Trophoblast cell (in vitro differentiated cells and primary cell): ENCODE measurements at regions not wholly inside any gene's neighbourhood (a gene's known extent, or its start where the extent isn't known, plus 50 kb on each side); places are given as distances from the start of the nearest gene placed in this dataset.

Experiments
- DNase-seq, 2 donors: peaks; one replicate each; pipeline ENCODE4 v3.0.0-alpha.2; 2016
- H2AFZ ChIP-seq: 2 replicates; pipeline ENCODE4 v1.6.1; 2013; ENCODE audit warnings: low read length, moderate library complexity, mild to moderate bottlenecking; ENCODE audit not compliant: insufficient read depth, poor library complexity
- H2AK5ac ChIP-seq: 2 replicates; pipeline ENCODE4 v1.6.1; 2013; ENCODE audit warnings: mild to moderate bottlenecking, low read length
- H2BK120ac ChIP-seq: 2 replicates; pipeline ENCODE4 v1.6.1; 2013; ENCODE audit warnings: low read length, mild to moderate bottlenecking, moderate library complexity; ENCODE audit not compliant: insufficient read depth, poor library complexity
- H2BK12ac ChIP-seq: 2 replicates; pipeline ENCODE4 v1.6.1; 2013; ENCODE audit warnings: mild to moderate bottlenecking, low read length, moderate library complexity
- H2BK5ac ChIP-seq: 2 replicates; pipeline ENCODE4 v1.6.1; 2013; ENCODE audit warnings: low read length, low read depth, moderate library complexity, mild to moderate bottlenecking; ENCODE audit not compliant: poor library complexity
- H3K14ac ChIP-seq: 2 replicates; pipeline ENCODE4 v1.6.1; 2013; ENCODE audit warnings: mild to moderate bottlenecking, low read length
- H3K18ac ChIP-seq: 2 replicates; pipeline ENCODE4 v1.6.1; 2013; ENCODE audit warnings: mild to moderate bottlenecking, low read length
- H3K23ac ChIP-seq: 2 replicates; pipeline ENCODE4 v1.6.1; 2013; ENCODE audit warnings: low read length
- H3K27ac ChIP-seq: 2 replicates; pipeline ENCODE4 v1.5.1; 2013; ENCODE audit warnings: low read depth, mild to moderate bottlenecking, inconsistent platforms, low read length, moderate library complexity
- H3K27me3 ChIP-seq: 2 replicates; pipeline ENCODE4 v1.6.1; 2013; ENCODE audit warnings: inconsistent platforms, mild to moderate bottlenecking, low read length, moderate library complexity; ENCODE audit not compliant: insufficient read depth
- H3K36me3 ChIP-seq, 2 experiments: 1 replicate in 1 of 2; 2 replicates in 1 of 2; pipeline ENCODE4 v1.6.1; 2013; ENCODE audit warnings: low read length in 2 of 2, mild to moderate bottlenecking in 2 of 2, moderate library complexity in 1 of 2; ENCODE audit not compliant: insufficient read depth in 2 of 2, control insufficient read depth in 1 of 2
- H3K4ac ChIP-seq: 2 replicates; pipeline ENCODE4 v1.6.1; 2013; ENCODE audit warnings: low read depth, mild to moderate bottlenecking, low read length, moderate library complexity
- H3K4me1 ChIP-seq, 2 experiments: 1 replicate in 1 of 2; 2 replicates in 1 of 2; pipeline ENCODE4 v1.6.1; 2013; ENCODE audit warnings: low read length in 2 of 2, mild to moderate bottlenecking in 2 of 2, moderate library complexity in 1 of 2; ENCODE audit not compliant: insufficient read depth in 2 of 2, control insufficient read depth in 1 of 2
- H3K4me2 ChIP-seq: 2 replicates; pipeline ENCODE4 v1.6.1; 2013; ENCODE audit warnings: inconsistent platforms, mild to moderate bottlenecking, low read length, moderate library complexity
- H3K4me3 ChIP-seq: 2 replicates; pipeline ENCODE4 v1.5.1; 2013; ENCODE audit warnings: mild to moderate bottlenecking, low read depth, low read length, inconsistent platforms
- H3K79me1 ChIP-seq: one replicate; pipeline ENCODE4 v1.6.1; 2013; ENCODE audit warnings: low read length
- H3K79me2 ChIP-seq: 2 replicates; pipeline ENCODE4 v1.6.1; 2013; ENCODE audit warnings: low read length, mild to moderate bottlenecking; ENCODE audit not compliant: control insufficient read depth, insufficient read depth, poor library complexity
- H3K9ac ChIP-seq: 2 replicates; pipeline ENCODE4 v1.6.1; 2013; ENCODE audit warnings: mild to moderate bottlenecking, low read length
- H3K9me3 ChIP-seq: 2 replicates; pipeline ENCODE4 v1.6.1; 2013; ENCODE audit warnings: low read depth, mild to moderate bottlenecking, control low read depth, inconsistent platforms, low read length; ENCODE audit not compliant: insufficient read depth
- H4K12ac ChIP-seq: 2 replicates; pipeline ENCODE4 v1.6.1; 2013; ENCODE audit warnings: low read depth, mild to moderate bottlenecking, low read length, moderate library complexity
- H4K8ac ChIP-seq: 2 replicates; pipeline ENCODE4 v1.6.1; 2013; ENCODE audit warnings: low read depth, mild to moderate bottlenecking, low read length, moderate library complexity
- H4K91ac ChIP-seq: one replicate; pipeline ENCODE4 v1.6.1; 2013; ENCODE audit warnings: low read depth, mild to moderate bottlenecking, low read length, moderate library complexity
- WGBS: extraction: QIAGEN DNeasy Blood & Tissue Kit; methylation state at CpG from one replicate; pipeline ENCODE4 v1.1.7; 2013; ENCODE audit warnings: missing lambda C conversion rate; ENCODE audit not compliant: insufficient read length, insufficient coverage; ENCODE audit errors: extremely low coverage; 5-methylcytosine and 5-hydroxymethylcytosine counted together

DNA sequence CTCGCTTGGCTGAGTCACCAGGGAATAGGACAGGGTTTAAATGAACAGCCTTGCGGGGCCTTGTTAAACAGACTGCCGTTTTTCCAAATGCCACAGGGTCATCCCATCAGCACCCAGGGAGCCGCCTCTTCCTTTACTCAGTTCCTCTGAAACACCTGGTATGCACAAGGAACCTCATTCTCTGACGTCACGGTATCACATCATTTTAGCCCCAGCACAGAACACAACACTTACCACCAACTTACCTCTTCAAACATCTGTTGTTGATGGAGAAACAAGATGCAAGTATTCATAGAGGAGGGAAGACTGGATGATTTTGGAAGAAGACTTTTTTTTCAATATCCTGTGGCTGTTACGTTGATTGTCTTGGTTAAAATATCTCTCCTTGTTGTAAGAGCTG is 535.3 kb upstream of the TMEM132C start:
- H3K4ac ChIP-seq = no peak overlapping the region
- no peak overlapping the region for H4K12ac ChIP-seq
- H3K79me2 ChIP-seq = no peaks in the 10 kb centered on the region
- H3K18ac ChIP-seq = no peak overlapping the region
- no peaks in the 10 kb centered on the region for H3K27me3 ChIP-seq
- H3K14ac ChIP-seq = no peak overlapping the region
- no peak overlapping the region for H4K8ac ChIP-seq
- no CpG with 5 or more reads among the region's 7 CpGs for WGBS
- H3K27ac ChIP-seq = no peak overlapping the region
- no peak overlapping the region for H2BK5ac ChIP-seq
- no peak overlapping the region for H3K4me2 ChIP-seq
- no peak for DNase-seq
- H3K4me1 ChIP-seq = no peaks in the 10 kb centered on the region
- H4K91ac ChIP-seq = no peak overlapping the region
- H3K36me3 ChIP-seq = no peaks in the 10 kb centered on the region
- no peak overlapping the region for H2AK5ac ChIP-seq
- H2BK12ac ChIP-seq = no peak overlapping the region
- peaks cover 3% of the 10 kb centered on the region for H3K9me3 ChIP-seq
- H2BK120ac ChIP-seq = no peak overlapping the region
- no peak overlapping the region for H3K23ac ChIP-seq
- no peak overlapping the region for H3K4me3 ChIP-seq
- H3K9ac ChIP-seq = no peak overlapping the region
- no peaks in the 10 kb centered on the region for H3K79me1 ChIP-seq
- H2AFZ ChIP-seq = no peak overlapping the region

DNA sequence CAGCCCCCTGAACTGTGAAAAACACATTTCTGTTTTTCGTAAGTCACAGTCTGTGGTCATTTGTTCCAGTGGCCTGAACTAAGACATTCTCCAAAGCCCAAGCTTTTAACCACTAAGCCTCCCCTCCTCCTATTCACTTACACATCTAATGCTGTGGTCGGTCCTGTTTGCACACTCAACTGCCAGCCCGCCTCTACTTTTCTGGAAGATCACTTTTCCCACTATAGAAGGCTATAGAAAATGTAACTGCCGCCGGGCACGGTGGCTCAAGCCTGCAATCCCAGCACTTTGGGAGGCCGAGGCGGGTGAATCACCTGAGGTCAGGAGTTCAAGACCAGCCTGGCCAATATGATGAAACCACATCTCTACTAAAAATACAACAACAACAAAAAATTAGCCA is 524.7 kb upstream of the TMEM132C start:
- Histone ChIP-seq H3K4me3 (no peak overlapping the region), H3K4me1 (no peaks in the 10 kb centered on the region), H3K27me3 (no peaks in the 10 kb centered on the region), H3K36me3 (no peaks in the 10 kb centered on the region), H4K8ac (no peak overlapping the region), H2BK12ac (no peak overlapping the region), H3K79me1 (no peaks in the 10 kb centered on the region), H2BK5ac (no peak overlapping the region), H3K18ac (no peak overlapping the region), H4K12ac (no peak overlapping the region), H2AK5ac (no peak overlapping the region), H3K4me2 (no peak overlapping the region), H3K23ac (no peak overlapping the region), H2AFZ (no peak overlapping the region), H3K4ac (no peak overlapping the region), H3K9me3 (no peaks in the 10 kb centered on the region), H4K91ac (no peak overlapping the region), H3K14ac (no peak overlapping the region), H3K9ac (no peak overlapping the region), H3K27ac (no peak overlapping the region), H3K79me2 (no peaks in the 10 kb centered on the region), H2BK120ac (no peak overlapping the region)
- no CpG with 5 or more reads among the region's 8 CpGs for WGBS
- no peak for DNase-seq

DNA sequence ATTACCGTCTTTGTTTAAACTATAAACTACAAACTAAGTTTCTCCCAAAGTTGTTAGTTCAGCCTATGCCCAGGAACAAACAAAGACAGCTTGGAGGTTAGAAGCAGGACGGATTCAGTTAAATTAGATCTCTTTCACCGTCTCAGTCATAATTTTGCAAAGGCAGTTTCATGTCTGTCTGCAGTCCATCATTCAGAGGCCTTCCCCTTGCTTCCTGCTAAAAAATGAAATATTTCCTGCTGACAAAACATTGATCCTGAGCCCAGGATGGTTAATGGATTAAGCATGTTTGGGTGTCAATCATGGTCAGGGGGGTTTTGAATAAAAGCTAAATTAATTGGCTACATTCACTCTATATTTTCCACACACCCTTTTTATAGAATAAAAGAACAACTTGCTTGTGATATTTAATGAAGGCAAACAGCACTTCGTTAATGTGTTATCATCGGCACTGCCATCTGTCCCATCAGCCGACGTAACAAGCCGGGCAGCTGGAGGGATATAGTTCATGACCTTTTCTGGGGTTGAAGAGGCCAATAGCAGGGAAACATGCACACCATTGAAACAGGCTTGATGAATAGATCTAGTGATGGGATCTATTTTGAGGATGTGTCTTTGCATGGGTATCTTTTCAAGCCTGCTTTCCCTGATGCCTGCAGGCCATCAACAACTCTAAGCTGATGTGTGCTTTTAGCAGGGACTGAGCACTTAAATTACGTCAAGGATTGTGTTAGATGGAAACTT is 521.3 kb upstream of the TMEM132C start:
- H4K91ac ChIP-seq = no peak overlapping the region
- DNase-seq = no peak
- no peaks in the 10 kb centered on the region for H3K4me1 ChIP-seq
- H3K36me3 ChIP-seq = no peaks in the 10 kb centered on the region
- H3K4ac ChIP-seq = no peak overlapping the region
- H3K18ac ChIP-seq = no peak overlapping the region
- no peak overlapping the region for H3K4me3 ChIP-seq
- H3K79me2 ChIP-seq = no peaks in the 10 kb centered on the region
- H3K9me3 ChIP-seq = no peaks in the 10 kb centered on the region
- no peak overlapping the region for H2BK120ac ChIP-seq
- no peak overlapping the region for H3K27ac ChIP-seq
- H3K14ac ChIP-seq = no peak overlapping the region
- no peaks in the 10 kb centered on the region for H3K79me1 ChIP-seq
- H2BK12ac ChIP-seq = no peak overlapping the region
- no peak overlapping the region for H3K4me2 ChIP-seq
- WGBS = no CpG with 5 or more reads among the region's 9 CpGs
- no peak overlapping the region for H4K12ac ChIP-seq
- no peak overlapping the region for H3K23ac ChIP-seq
- no peak overlapping the region for H2AFZ ChIP-seq
- no peak overlapping the region for H2AK5ac ChIP-seq
- no peak overlapping the region for H2BK5ac ChIP-seq
- no peak overlapping the region for H3K9ac ChIP-seq
- no peak overlapping the region for H4K8ac ChIP-seq
- no peaks in the 10 kb centered on the region for H3K27me3 ChIP-seq

DNA sequence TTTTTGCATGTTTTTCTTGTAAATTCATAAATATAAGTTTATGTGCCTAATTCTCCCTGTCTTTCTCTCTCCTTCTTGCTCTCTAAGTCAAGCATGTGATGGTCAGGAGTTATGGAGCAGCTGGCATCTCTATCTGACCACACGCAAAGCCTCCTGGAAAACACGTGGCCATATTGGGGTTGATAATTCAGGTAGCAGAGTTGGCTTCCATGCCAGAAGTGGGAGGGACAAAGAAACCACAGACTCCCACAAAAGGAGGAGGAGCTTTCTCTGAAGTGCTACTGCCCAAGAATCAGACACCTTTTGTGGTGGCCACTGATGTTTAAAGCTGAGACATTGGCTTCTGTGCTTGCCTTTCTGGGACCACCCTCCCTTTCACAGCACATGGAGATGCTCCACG is 517.6 kb upstream of the TMEM132C start:
- H2BK5ac ChIP-seq = no peak overlapping the region
- H3K4me2 ChIP-seq = no peak overlapping the region
- H3K4ac ChIP-seq = no peak overlapping the region
- H3K23ac ChIP-seq = no peak overlapping the region
- H3K9me3 ChIP-seq = no peaks in the 10 kb centered on the region
- H4K12ac ChIP-seq = no peak overlapping the region
- H3K18ac ChIP-seq = no peak overlapping the region
- no CpG with 5 or more reads among the region's 3 CpGs for WGBS
- no peak overlapping the region for H2BK12ac ChIP-seq
- H2AFZ ChIP-seq = no peak overlapping the region
- H3K27me3 ChIP-seq = no peaks in the 10 kb centered on the region
- no peak overlapping the region for H3K14ac ChIP-seq
- H3K27ac ChIP-seq = no peak overlapping the region
- no peak overlapping the region for H2AK5ac ChIP-seq
- no peaks in the 10 kb centered on the region for H3K79me1 ChIP-seq
- H3K9ac ChIP-seq = no peak overlapping the region
- DNase-seq = no peak
- H4K8ac ChIP-seq = no peak overlapping the region
- H2BK120ac ChIP-seq = no peak overlapping the region
- no peaks in the 10 kb centered on the region for H3K79me2 ChIP-seq
- no peaks in the 10 kb centered on the region for H3K36me3 ChIP-seq
- H3K4me1 ChIP-seq = no peaks in the 10 kb centered on the region
- H4K91ac ChIP-seq = no peak overlapping the region
- no peak overlapping the region for H3K4me3 ChIP-seq
